HEK293 (cell line): ENCODE measurements at regions not wholly inside any gene's neighbourhood (a gene's known extent, or its start where the extent isn't known, plus 50 kb on each side); places are given as distances from the start of the nearest gene placed in this dataset.

Experiments
- CTCF ChIA-PET: fragments of 350-600 bp; formaldehyde crosslinking; extraction: SDS; loops from one replicate; lab custom pipeline; 2021; ENCODE audit warnings: antibody characterized with exemption; lab: Yijun Ruan, JAX
- POLR2A ChIA-PET: fragments of 300-600 bp; formaldehyde crosslinking; extraction: SDS; loops from one replicate; lab custom pipeline; 2020; ENCODE audit warnings: antibody characterized with exemption, inconsistent platforms; lab: Yijun Ruan, JAX
- H3K27ac ChIP-seq: fragments of 200-500 bp; sonication (Bioruptor generic); 2 replicates; pipeline ENCODE4 v1.5.1; 2014; ENCODE audit warnings: low read depth, low read length, control low read depth, inconsistent platforms; ENCODE audit errors: extremely low read depth
- H3K36me3 ChIP-seq, 2 experiments: fragments of 200-500 bp in 1 of 2; sonication (Bioruptor generic) in 1 of 2; 1 replicate in 1 of 2; 2 replicates in 1 of 2; pipeline ENCODE4 v1.5.1; 2014 to 2017; ENCODE audit warnings: inconsistent platforms in 2 of 2, low read length in 2 of 2; ENCODE audit not compliant: control insufficient read depth in 2 of 2, insufficient read depth in 1 of 2
- H3K4me1 ChIP-seq: fragments of 200-500 bp; sonication (Bioruptor generic); 2 replicates; pipeline ENCODE4 v1.5.1; 2014; ENCODE audit warnings: mild to moderate bottlenecking, low read length, inconsistent platforms; ENCODE audit not compliant: control insufficient read depth, insufficient read depth
- H3K4me3 ChIP-seq: 2 replicates; pipeline ENCODE4 v1.5.1; 2011; ENCODE audit warnings: low read depth, mild to moderate bottlenecking, control low read depth, low read length, moderate library complexity
- H3K9me3 ChIP-seq: fragments of 200-500 bp; sonication (Bioruptor generic); 2 replicates; pipeline ENCODE4 v1.5.1; 2014; ENCODE audit warnings: low read depth, low read length, inconsistent platforms; ENCODE audit not compliant: control insufficient read depth, insufficient read depth
- ELK4 ChIP-seq: IDR thresholded peaks from 2 replicates; pipeline ENCODE4 v1.6.1; 2011; ENCODE audit warnings: mild to moderate bottlenecking, low read depth, low read length, borderline replicate concordance
- GLI2 ChIP-seq: fragments of 450-650 bp; formaldehyde crosslinking; IDR thresholded peaks from 2 replicates; pipeline ENCODE4; 2017; ENCODE audit warnings: missing biosample characterization, missing genetic modification characterization, low read depth, borderline replicate concordance
- HOXA7 ChIP-seq: sonication (generic); formaldehyde crosslinking; IDR thresholded peaks from 2 replicates; pipeline ENCODE4 v1.8.1; 2022; ENCODE audit warnings: missing genetic modification reagents, borderline replicate concordance
- INSM2 ChIP-seq: fragments of 450-650 bp; formaldehyde crosslinking; IDR thresholded peaks from 2 replicates; pipeline ENCODE4 v1.5.1; 2016; ENCODE audit warnings: missing biosample characterization, missing genetic modification characterization
- SALL2 ChIP-seq: fragments of 450-650 bp; formaldehyde crosslinking; IDR thresholded peaks from 2 replicates; pipeline ENCODE4 v1.5.0; 2017; ENCODE audit warnings: missing biosample characterization, mild to moderate bottlenecking, missing genetic modification characterization, borderline replicate concordance
- TCF7L2 ChIP-seq: IDR thresholded peaks from 2 replicates; pipeline ENCODE4 v1.6.1; 2011; ENCODE audit warnings: low read depth, mild to moderate bottlenecking, inconsistent platforms, low read length, moderate library complexity, borderline replicate concordance
- ZBTB17 ChIP-seq: fragments of 450-650 bp; formaldehyde crosslinking; IDR thresholded peaks from 2 replicates; pipeline ENCODE4 v1.5.1; 2016; ENCODE audit warnings: missing biosample characterization, missing genetic modification characterization
- ZFP41 ChIP-seq: fragments of 450-650 bp; formaldehyde crosslinking; IDR thresholded peaks from 2 replicates; pipeline ENCODE4 v1.5.1; 2016; ENCODE audit warnings: missing biosample characterization, missing genetic modification characterization, borderline replicate concordance
- ZNF148 ChIP-seq: fragments of 450-650 bp; formaldehyde crosslinking; IDR thresholded peaks from 2 replicates; pipeline ENCODE4 v1.5.0; 2017; ENCODE audit warnings: missing biosample characterization, missing genetic modification characterization, borderline replicate concordance
- ZNF16 ChIP-seq: fragments of 450-650 bp; formaldehyde crosslinking; IDR thresholded peaks from 2 replicates; pipeline ENCODE4 v1.5.1; 2016; ENCODE audit warnings: low read depth, missing biosample characterization, missing genetic modification characterization
- ZNF174 ChIP-seq: fragments of 450-650 bp; formaldehyde crosslinking; IDR thresholded peaks from 2 replicates; pipeline ENCODE4 v1.5.0; 2017; ENCODE audit warnings: missing biosample characterization, mild to moderate bottlenecking, missing genetic modification characterization
- ZNF175 ChIP-seq: fragments of 450-650 bp; formaldehyde crosslinking; IDR thresholded peaks from 2 replicates; pipeline ENCODE4 v1.5.1; 2016; ENCODE audit warnings: missing biosample characterization, missing genetic modification characterization
- ZNF19 ChIP-seq: fragments of 450-650 bp; formaldehyde crosslinking; IDR thresholded peaks from 2 replicates; pipeline ENCODE4; 2016; ENCODE audit warnings: missing biosample characterization, missing genetic modification characterization, low read depth
- ZNF221 ChIP-seq: fragments of 450-650 bp; formaldehyde crosslinking; IDR thresholded peaks from 2 replicates; pipeline ENCODE4 v1.5.1; 2017; ENCODE audit warnings: missing biosample characterization, missing genetic modification characterization, borderline replicate concordance
- ZNF239 ChIP-seq: fragments of 450-650 bp; formaldehyde crosslinking; IDR thresholded peaks from 2 replicates; pipeline ENCODE4 v1.5.1; 2016; ENCODE audit warnings: missing biosample characterization, missing genetic modification characterization
- ZNF391 ChIP-seq: fragments of 450-650 bp; formaldehyde crosslinking; IDR thresholded peaks from 2 replicates; pipeline ENCODE4 v1.5.1; 2016; ENCODE audit warnings: low read depth, missing biosample characterization, missing genetic modification characterization, borderline replicate concordance
- ZNF426 ChIP-seq: fragments of 450-650 bp; formaldehyde crosslinking; IDR thresholded peaks from 2 replicates; pipeline ENCODE4 v1.5.1; 2017; ENCODE audit warnings: missing biosample characterization, missing genetic modification characterization, mild to moderate bottlenecking, inconsistent platforms, moderate library complexity
- ZNF501 ChIP-seq: fragments of 450-650 bp; formaldehyde crosslinking; IDR thresholded peaks from 2 replicates; pipeline ENCODE4 v1.5.1; 2016; ENCODE audit warnings: missing biosample characterization, missing genetic modification characterization
- ZNF529 ChIP-seq: fragments of 450-650 bp; formaldehyde crosslinking; IDR thresholded peaks from 2 replicates; pipeline ENCODE4 v1.5.1; 2017; ENCODE audit warnings: missing genetic modification characterization, missing biosample characterization; ENCODE audit not compliant: insufficient replicate concordance
- ZNF544 ChIP-seq: fragments of 450-650 bp; formaldehyde crosslinking; IDR thresholded peaks from 2 replicates; pipeline ENCODE4 v1.5.0; 2017; ENCODE audit warnings: missing biosample characterization, missing genetic modification characterization
- ZNF548 ChIP-seq: fragments of 450-650 bp; formaldehyde crosslinking; IDR thresholded peaks from 2 replicates; pipeline ENCODE4 v1.5.1; 2016; ENCODE audit warnings: missing biosample characterization, missing genetic modification characterization
- ZNF549 ChIP-seq: fragments of 450-650 bp; IDR thresholded peaks from 2 replicates; pipeline ENCODE4 v1.5.1; 2018; ENCODE audit warnings: missing biosample characterization, missing genetic modification characterization, mild to moderate bottlenecking, inconsistent platforms, moderate library complexity
- ZNF561 ChIP-seq: fragments of 450-650 bp; IDR thresholded peaks from 2 replicates; pipeline ENCODE4 v1.5.1; 2018; ENCODE audit warnings: missing biosample characterization, missing genetic modification characterization, borderline replicate concordance
- ZNF677 ChIP-seq: fragments of 450-650 bp; IDR thresholded peaks from 2 replicates; pipeline ENCODE4 v1.5.0; 2018; ENCODE audit warnings: missing biosample characterization, mild to moderate bottlenecking, missing genetic modification characterization, moderate library complexity
- ZNF704 ChIP-seq: fragments of 450-650 bp; formaldehyde crosslinking; IDR thresholded peaks from 2 replicates; pipeline ENCODE4 v1.5.1; 2016; ENCODE audit warnings: missing biosample characterization, missing genetic modification characterization

GRCh38 chr16:66069587-66069986, 296.9 kb upstream of the CDH5 start:
- Histone ChIP-seq H3K9me3 (no peaks in the 10 kb centered on the region), H3K27ac (no peak overlapping the region), H3K4me3 (no peak overlapping the region), H3K36me3 (no peaks in the 10 kb centered on the region), H3K4me1 (no peaks in the 10 kb centered on the region)
- TF ChIP-seq ZNF501 (tag by site-specific recombination) (no peak), ZNF175 (tag by site-specific recombination) (no peak), ZNF426 (tag by site-specific recombination) (no peak), ZNF221 (no peak), GLI2 (tag by site-specific recombination) (no peak), ZFP41 (no peak), ZNF148 (tag by site-specific recombination) (no peak), ZNF704 (tag by site-specific recombination) (no peak)
- ChIA-PET POLR2A (no interaction called here), CTCF (no interaction called here)

- H3K9me3 ChIP-seq = no peaks in the 10 kb centered on the region
- POLR2A ChIA-PET = no interaction called here
- CTCF ChIA-PET = interaction anchor here (1.2 kb wide), 1 partner anchor 10 kb away, joined by 3 read pairs; no protein-coding TSS in a partner anchor
Observed at GRCh38 chr16:66066404-66066803, 300.1 kb upstream of the CDH5 start.

GRCh38 chr16:66065925-66066324, 300.6 kb upstream of the CDH5 start:
- H3K4me1 ChIP-seq = no peaks in the 10 kb centered on the region
- H3K36me3 ChIP-seq = no peaks in the 10 kb centered on the region
- TF ChIP-seq HOXA7 (CRISPR knock-in tag) = no peak
- no peak for TF ChIP-seq TCF7L2
- no peak for TF ChIP-seq ZNF239 (tag by site-specific recombination)
- TF ChIP-seq ZNF677 (tag by site-specific recombination) = no peak
- TF ChIP-seq ZNF529 = no peak
- no peak for TF ChIP-seq ZNF549 (tag by site-specific recombination)
- TF ChIP-seq ZBTB17 (tag by site-specific recombination) = no peak
- no peak for TF ChIP-seq ZNF544
- TF ChIP-seq INSM2 (tag by site-specific recombination) = no peak
- no peak for TF ChIP-seq ZNF391 (tag by site-specific recombination)
- no peak for TF ChIP-seq ZNF548 (tag by site-specific recombination)
- TF ChIP-seq ZNF19 (tag by site-specific recombination) = no peak
- CTCF ChIA-PET = interaction anchor here (1.2 kb wide), 1 partner anchor 11 kb away, joined by 3 read pairs; no protein-coding TSS in a partner anchor
- POLR2A ChIA-PET = no interaction called here
- H3K9me3 ChIP-seq = no peaks in the 10 kb centered on the region
- H3K27ac ChIP-seq = no peak overlapping the region
- H3K4me3 ChIP-seq = no peak overlapping the region

More at GRCh38 chr16:66066404-66066803, 300.1 kb upstream of the CDH5 start:
- no peaks in the 10 kb centered on the region for H3K36me3 ChIP-seq
- no peak overlapping the region for H3K4me3 ChIP-seq
- TF ChIP-seq SALL2 (no peak), ZNF175 (tag by site-specific recombination) (no peak), ELK4 (no peak), ZNF561 (tag by site-specific recombination) (no peak), ZNF529 (no peak), ZNF174 (tag by site-specific recombination) (no peak), ZNF16 (tag by site-specific recombination) (no peak)
- no peak overlapping the region for H3K27ac ChIP-seq
- H3K4me1 ChIP-seq = no peaks in the 10 kb centered on the region
